Hematopoietic multipotent progenitor cell treated with erythropoietin and hydrocortisone succinate and interleukin-3 and kit ligand, for 4 days (in vitro differentiated cells): ENCODE measurements at regions not wholly inside any gene's neighbourhood (a gene's known extent, or its start where the extent isn't known, plus 50 kb on each side); places are given as distances from the start of the nearest gene placed in this dataset.

ENCODE experiments used
- DNase-seq: peaks from one replicate; pipeline ENCODE4 v3.0.0-alpha.2; 2015

DNA sequence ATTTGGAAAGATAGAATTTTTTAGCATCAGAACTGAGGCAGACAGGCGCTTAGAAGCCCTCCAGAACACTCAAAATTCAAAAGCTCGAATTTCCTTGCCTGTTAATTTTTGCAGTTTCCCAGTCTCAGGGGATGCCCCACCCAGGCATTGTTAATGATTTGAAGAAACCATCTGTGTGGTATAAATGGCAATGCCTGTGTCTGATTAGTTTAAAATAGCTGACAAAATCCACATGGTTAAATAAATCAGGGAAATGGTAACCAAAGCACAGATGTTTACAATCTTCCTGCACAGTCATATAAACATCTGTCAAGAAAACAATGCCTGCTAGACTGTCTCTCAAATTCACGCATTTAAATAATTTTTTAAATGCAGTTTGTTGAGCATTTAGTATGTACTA, 185.2 kb upstream of the RGMB start:
- no peak for DNase-seq

DNA sequence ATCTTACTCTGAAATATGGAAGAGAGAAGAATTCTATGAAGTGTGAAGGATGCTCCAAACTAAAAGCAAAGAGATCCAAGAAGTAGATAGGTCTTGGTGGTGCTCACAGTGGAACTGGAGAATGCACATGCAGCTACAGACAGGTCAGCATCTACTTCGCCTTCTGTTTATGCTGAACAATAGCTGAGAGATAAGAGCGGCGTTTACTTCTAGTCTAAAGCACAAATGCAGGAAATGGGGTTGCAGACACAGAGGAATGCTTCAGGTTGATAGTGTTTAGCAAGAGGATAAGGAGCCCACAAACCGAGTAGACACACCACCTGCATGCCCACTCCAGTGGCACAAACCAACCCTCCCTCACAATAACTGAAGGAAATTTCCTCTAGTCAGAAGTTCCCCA, 180.0 kb upstream of the RGMB start:
- DNase-seq = no peak

DNA sequence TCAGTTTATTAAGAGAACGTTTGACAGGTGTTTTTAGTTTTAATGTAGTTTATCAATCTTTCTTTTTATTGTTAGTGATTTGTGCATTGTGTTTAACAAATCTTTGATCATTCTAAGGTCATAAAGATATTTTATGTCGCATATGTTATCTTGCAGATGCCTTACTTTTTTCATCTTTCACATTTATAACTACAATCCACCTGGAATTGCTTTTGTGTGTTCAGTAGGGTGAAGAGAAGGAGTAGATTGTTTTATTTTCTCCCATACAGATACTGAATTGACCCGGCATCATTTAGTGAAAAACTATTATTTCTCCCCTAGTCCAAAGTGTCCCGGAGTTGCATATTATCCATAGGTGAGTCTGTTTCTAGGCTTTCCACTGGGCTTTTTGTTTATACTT, 179.4 kb upstream of the RGMB start:
- no peak for DNase-seq

DNA sequence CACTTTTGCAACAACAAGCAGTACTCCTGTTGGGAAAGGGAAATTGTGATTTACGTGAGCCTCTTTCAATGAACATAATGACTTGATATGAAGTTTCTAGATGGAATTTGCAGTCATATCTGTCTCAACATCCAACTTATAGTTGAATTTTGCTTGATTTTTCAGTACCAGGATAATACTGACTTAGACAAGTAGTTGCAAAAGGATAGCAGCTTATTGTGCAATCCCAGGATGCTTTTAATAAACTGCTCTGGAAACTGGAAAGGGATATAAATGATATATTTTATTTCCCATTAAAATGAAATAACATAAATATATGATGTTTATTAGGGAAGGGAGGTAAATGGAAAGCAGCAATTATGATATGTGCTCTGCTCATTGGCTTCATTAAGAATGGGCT, 174.4 kb upstream of the RGMB start:
- DNase-seq = no peak

DNA sequence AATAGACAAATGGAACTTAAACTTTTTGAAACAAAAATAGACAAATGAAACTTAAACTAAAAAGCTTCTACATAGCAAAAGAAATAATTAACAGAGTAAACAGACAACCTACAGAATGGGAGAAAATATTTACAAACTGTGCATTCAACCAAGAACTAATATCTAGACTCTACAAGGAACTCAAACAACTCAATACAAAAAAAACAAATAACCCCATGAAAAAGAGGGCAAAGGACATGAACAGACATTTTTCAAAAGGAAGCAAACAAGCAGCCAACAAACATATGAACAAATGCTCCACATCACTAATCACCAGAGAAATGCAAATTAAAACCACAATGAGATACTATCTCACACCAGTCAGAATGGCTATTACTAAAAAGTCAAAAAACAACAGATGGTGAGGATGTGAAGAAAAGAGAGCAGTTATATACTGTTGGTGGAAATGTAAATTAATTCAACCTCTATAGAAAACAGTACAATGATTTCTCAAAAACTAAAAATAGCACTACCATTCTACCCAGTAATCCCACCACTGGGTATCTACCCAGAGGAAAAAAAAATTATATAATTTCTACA, 170.8 kb upstream of the RGMB start:
- no peak for DNase-seq

DNA sequence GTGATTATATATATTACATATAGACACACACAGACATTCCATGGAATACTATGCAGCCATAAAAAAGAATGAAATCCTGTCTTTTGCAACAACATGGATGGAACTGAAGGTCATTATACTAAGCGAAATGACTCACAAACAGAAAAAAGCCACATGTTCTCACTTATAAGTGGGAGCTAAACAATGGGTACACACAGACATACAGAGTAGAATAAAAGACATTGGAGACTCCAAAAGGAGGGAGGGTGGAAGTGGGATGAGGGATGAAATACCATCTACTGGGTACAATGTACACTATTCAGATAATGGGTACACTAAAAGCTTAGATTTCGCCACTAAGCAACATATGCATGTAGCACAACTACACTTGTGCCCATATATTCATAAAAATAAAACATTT, 170.0 kb upstream of the RGMB start:
- no peak for DNase-seq

DNA sequence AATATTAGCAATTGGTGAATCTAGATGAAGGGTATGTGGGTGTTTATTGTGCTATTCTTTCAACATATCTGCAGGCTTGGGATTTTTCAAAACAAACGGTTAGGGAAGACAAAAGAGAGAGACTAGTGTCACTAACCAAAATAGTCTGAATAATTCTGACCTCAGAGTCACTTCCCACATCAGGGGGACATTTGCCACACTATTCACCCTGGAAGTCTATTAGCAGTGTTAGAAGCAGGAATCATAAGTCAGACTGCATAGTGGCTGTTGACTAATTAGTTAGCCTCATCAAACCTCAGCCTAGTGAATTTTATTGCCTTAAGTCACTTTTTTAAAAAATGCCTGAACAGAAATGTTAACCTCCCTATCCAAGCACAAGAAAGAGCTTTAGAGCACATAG, 169.2 kb upstream of the RGMB start:
- no peak for DNase-seq

DNA sequence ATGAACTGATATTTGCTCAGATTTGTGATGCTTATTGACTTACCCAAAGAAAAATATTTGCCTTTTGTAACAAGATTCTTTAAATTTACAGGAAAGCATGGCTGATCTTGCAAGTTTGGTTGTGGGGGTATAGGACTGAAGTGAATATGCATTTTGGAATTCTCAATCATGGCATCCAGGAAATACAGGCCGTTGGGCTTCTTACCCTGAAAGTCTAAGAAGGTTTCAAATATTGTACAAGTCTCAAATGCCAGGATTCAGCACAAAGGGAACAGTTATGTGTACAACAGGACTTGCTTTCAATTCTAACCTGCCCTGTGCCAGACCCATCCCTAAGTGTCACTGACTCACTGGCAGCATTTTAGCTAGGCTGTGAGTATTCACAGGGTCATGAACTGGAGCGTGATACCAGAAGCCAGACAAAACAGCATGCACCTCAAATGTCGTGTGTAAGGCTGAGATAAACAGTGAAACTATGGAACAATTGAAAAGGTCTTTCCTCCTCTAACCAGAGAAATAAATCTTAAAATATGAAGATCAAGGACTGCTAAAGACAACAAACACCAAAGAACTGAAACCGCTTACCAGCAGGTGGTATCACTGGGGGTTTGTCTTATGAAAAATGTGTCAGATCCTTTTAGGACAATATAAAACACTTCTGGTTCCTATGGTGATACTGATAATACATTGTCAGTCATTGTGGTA, 168.6 kb upstream of the RGMB start:
- DNase-seq = no peak

DNA sequence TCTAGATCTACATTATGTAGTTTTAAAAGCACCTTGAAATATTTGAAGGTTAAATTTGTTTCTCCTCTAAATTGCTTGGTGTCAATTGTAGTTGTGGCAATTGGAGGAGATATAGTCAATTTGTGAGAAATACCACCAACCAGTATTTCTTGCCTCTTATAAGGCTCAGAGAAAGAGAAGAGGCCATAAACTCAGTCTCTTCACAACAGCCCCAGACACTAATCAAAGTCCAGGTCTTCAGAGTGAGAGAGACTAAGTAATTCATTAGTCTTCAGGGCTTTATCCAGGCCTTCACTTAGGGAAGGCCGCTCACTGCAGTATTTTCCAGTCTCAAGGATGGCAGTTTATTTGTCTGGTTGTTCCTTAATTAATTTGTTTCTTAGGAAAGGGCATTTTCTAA, 168.0 kb upstream of the RGMB start:
- no peak for DNase-seq

DNA sequence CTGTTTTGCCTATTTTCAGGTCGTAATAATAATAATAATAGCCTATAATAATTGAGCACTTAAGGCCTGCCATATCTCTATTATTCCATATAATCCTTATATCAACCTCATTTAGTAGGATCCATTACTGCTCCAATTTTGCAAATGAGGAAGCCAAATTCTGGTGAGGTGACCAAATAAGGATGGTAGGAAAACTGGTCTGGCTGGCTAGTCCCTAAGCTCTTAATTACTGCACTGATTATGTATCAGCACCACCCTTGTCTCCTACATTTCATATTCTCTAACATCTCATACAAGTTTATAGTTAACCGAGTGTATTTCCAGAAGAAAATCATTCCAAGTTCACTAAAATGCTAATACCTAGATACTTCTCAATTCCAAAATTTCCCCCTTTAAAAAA, 166.5 kb upstream of the RGMB start:
- no peak for DNase-seq

DNA sequence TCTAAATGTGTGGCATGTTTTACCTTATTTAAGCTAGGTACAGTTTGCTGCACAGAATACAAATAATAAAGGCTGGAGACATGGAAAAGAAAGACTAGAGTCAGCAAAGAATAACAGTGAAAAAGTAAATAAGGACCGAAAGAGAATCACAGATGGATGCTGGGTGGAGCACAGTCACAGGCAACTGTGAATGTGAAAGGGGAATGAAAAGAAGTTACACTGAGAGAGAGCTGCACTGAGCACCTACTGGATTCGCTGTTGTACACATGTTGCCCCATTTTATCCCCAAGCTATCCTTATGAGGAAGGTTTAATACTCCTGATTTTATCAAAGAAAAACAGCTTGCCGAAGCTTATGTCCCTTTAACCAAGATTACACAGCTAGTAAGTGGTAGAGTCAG, 165.4 kb upstream of the RGMB start:
- DNase-seq = no peak

DNA sequence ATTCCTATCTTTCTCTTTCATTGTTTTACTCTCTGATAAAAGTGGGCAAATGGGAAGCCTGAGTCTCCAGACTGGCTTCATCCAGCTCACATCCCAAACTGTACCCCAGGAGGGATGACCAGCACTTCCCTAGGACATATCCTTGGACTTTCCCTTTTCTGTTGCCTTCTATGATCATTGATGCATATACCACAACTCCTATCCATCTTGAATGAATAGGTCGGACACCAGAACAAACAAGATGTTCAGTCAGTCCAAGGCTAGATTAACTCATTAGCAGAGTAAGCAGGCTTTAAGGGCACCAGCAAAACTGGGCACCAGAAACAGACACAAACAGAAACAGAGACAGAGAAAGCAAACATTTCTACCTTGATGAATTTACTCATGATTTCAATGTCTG, 159.1 kb upstream of the RGMB start:
- DNase-seq = no peak

DNA sequence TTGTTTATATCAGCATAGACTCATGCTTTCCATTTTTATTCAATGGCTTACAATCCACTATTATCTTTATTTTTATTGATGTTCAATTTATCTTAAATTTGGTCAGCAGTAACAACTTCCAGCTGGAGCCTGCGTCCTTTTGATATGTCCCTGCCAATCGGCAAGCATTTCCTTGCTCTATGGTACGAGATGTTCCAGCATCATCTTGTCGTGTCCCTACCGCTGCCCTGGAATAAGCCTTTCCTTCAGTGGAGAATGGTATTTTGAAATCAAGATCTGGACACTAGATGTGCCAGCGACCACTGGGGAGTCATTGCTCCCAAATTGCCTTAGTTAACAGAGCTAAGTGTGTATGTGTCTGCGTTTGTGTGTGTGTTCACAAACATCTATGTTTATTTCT, 151.6 kb upstream of the RGMB start:
- DNase-seq = no peak

DNA sequence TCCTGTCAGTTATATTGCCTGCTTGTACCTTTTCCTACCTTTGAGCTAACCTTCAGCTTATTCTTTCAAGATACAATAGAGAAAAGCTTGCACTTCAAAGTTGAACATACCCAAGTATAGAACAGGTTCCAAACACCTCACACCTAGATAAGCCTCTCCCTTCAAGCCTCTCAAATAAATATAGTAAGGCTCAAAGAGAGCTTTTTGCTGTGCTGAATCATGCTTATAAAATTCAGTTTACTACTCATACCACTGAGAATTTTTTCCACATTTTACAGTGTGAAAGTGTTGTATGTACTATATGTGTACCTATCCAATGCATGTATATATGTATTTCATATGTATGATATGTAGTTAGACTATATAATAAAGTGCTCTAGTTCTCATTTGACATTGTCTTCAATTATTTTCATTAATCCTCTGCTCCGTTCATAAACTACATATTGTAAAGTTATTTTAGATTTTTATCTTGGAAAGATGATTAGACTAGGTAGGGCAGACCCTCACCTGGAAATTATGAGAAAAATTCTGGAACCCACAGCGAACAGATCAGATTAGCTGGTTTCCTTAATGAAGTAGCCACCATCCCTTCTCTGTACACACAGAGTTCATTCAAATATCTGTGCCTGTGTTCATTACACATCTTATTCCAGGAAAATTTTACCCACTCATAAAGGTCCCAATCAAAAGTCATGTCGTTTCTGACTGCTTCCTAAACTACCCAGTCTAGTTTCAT, 149.2 kb upstream of the RGMB start:
- DNase-seq = no peak

DNA sequence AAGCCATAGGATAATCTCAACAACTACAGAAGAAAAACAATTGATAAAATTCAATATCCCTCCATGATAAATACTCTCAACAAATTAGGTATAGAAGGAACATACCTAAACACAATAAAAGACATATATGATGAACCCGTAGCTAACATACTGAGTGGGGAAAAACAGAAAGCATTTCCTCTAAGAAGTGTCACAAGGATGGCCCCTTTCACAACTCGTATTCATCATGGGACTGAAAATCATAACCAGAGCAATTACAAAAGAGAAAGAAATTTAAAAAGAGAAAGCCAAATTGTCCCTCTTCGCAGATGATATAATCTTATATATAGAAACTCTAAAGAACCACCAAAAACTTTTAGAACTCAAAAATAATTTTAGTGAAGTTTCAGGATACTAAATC, 146.3 kb upstream of the RGMB start:
- no peak for DNase-seq

DNA sequence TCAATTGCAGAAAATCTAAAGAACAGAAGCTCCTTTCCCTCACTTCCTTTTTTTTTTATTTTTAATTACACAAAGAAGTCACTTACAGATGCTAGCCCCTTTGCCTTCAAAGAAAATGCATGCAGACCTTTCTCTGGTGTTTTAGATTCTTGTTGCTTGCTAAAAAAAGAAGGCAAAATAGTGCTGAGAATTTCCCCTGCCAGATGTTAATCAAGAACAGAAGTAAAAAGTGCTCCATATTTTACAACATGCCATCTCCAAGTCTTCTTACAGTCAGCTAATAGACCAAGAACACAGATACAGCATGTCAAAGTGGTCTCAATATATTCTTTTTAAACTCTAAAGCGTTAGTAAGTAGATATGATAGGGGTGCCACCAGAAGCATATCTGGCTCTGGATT, 142.8 kb upstream of the RGMB start:
- no peak for DNase-seq

DNA sequence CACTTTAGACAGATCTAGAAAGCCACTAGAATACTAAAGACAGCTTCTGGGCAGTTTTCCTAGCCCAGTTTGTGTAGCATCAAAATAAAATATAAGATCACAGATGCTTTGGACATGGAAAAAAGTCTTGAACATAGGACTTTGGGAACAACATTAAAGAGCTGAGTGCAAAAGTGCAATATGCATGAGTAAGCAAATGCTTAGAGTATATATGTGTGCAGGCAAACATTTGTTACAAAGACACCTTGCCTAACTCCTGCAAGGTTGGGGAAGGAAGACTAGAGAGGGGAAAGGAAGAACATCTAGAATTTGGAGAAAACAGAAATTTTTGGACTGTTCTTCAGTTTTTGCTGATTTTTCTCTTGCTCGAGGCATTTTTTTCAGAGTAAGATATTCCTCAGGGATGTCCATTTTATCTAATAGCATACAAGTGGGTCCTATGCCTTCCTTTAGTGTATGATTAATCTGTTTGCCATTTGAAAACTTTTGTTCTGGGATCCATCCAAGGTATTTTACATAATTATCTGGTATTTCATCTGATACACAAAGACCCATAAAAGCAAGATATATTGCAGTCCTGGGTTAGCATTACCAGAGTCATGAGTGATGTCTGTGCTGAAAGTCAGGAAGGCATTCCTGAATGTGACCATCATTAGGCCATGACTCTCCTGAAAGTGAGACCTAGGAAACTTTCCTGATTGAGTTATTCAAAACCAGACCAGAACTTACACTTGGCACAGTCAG, 142.0 kb upstream of the RGMB start:
- no peak for DNase-seq

DNA sequence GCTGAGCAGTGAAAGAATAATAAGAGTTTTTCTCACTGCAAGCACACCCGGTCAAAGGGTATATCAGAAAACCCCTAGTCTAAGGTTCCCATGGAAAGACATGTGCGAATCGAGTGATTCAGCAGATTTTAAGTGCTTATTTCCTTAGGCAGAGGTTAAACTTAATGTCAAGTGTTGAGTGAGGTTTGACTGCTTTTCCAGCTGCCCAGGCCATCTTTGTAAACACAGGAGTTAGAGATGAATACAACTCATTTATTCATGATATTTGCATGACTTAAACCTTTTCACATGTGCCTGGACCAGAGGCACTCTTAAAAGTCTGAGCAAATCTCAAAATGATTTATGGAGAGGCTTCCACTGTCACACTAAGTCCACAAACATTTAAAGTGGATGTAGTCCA, 137.8 kb upstream of the RGMB start:
- DNase-seq = no peak

DNA sequence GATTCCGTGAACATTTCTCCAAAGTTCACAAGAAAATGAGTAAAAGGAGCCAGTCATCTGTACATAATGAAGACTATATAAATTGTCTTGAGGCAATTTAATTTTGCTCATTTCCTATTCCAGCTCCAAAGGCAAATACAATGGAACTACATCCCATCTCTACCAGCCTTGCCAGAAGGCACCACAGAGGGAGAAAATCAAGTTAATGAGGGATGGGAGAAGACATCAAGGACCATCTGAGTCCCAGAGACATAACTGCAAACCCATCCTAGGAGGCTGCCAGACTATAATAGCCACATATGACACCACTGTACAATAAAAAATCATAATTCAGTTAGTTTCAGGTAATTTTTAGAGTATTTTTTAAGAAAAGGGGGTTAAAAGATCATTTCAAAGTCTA, 136.3 kb upstream of the RGMB start:
- no peak for DNase-seq

DNA sequence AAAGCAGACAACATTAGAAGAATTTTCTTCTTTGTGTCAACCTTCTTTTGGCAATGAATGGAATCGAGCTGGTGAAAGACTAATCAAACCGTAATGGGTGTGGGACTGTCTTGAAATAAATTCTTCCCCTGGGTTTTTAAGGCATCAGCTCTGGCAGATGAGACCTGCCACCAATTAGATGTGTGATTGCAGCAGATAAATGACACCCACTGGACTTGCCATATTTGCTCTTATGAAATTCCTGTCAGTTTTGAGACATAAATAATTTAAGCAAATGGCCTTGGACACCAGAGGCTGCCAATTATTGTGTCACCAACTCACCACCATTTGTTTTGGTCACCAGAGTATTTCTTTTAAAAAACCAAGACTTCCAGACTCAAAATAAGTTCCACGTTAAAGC, 135.9 kb upstream of the RGMB start:
- no peak for DNase-seq

DNA sequence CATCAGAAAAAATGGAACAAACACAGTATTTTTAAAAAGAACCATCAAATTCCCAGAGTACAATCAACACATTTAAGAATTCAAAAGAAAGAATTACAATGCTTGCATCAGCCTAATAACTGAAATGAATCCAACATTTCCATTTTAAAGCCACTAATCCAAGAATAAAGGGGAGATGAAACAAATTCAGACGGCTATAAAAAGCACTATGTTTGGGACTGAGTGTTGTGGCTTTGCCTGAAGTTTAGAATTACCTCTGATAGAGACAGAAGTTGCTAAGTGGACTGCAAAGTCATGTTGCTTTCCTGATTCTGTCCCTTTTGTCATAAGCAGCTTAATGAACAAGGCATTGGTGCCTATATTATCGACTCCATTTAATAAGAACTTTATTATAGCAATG, 135.4 kb upstream of the RGMB start:
- no peak for DNase-seq

DNA sequence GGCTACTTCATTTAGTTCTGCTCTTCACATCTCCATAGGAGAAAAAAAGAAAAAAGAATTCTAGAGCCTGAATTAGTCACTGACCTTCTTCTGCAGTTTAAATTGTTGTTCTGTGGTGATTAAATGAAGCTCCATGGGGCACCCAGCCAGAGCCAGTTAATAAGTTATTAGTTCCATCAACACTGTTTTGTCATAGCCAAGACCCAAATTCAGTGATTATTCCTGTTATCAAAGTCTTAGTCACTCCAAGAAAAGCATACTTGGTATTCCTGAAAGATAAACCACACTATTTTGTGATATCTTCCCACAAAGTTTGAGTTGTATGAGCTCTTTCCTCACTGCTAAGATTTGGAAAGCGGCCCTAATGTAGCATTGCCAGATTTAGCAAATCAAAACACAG, 134.8 kb upstream of the RGMB start:
- DNase-seq = no peak

DNA sequence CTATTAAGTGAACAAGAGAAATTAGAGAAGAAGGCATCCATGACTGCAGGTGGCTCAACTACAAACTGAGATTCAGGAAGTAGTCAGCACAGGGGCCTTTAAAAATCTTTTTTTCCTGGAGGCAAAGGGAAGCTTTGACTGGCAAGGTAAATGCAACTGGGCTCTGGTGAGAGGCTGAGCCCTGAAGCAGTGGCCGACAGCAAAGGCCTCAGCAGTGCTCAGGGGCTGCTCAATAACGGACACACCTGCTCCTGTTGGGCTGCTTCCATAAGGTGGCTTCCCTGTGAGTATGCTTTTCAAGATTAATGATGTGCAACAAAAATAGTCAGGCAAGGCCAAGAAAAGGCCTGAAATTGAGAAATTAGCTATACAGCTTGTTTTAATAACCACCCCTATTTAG, 134.2 kb upstream of the RGMB start:
- DNase-seq = no peak

DNA sequence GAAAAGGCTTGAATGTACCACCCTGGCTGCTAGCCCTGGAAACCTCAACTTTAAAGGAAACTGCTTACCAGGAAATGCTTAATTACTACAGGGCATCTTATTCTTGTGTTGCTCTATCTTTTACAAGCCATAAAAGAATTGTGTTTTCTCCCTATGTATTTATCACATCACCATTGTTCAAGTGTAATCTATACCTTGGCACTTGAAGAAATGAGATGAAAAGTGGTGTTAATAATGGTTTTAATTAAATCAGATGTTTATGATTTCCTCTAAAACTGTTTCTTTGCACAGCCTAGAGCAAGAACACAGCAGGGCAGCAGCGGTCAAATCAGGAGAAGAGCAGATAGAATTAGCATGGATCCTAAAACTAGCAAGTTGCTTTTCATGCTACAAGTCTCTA, 131.8 kb upstream of the RGMB start:
- DNase-seq = no peak
